ENCODE measurements at regions not wholly inside any gene's neighbourhood (a gene's known extent, or its start where the extent isn't known, plus 50 kb on each side); places are given as distances from the start of the nearest gene placed in this dataset.

- TF ChIP-seq TAF1 (IDR thresholded peaks at IDR 0.05; ENCODE audit: low read depth) = no peak
Measured at GRCh38 chr7:39896840-39897239, 53.2 kb upstream of the CDK13 start.

DNA sequence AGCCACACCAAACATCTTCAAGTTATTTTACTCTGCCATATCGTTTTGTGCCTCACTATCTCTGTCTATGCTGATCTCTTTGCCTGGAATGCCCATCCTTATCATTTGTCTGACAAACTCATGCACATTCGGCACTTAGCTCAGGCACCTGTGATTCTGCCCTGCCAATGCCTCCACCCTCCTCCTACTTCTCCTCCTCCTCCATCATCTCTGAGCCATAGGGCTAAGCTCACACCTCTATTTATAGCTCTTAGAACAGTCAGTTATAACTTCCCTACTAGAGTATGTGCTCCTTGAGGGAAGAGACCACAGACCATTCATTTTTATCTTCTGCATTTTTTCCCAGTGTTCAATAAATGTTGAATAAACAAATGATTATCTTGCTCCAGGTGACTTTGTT, 51.2 kb upstream of the CDK13 start:
- TF ChIP-seq TEAD4 (IDR thresholded peaks at IDR 0.05) (no peak), USF1 (IDR thresholded peaks at IDR 0.05) (no peak), YY1 (IDR thresholded peaks at IDR 0.05; ENCODE audit: low read depth) (no peak), MAX (IDR thresholded peaks at IDR 0.05) (no peak), EP300 (IDR thresholded peaks at IDR 0.05; ENCODE audit: borderline replicate concordance) (no peak), FOXM1 (IDR thresholded peaks at IDR 0.05; ENCODE audit: borderline replicate concordance, low read depth) (no peak), REST (IDR thresholded peaks at IDR 0.05; ENCODE audit: low read depth) (no peak), TAF1 (IDR thresholded peaks at IDR 0.05; ENCODE audit: low read depth) (no peak), RAD21 (IDR thresholded peaks at IDR 0.05; ENCODE audit: low read depth) (no peak)
